ENCODE measurements at regions not wholly inside any gene's neighbourhood (a gene's known extent, or its start where the extent isn't known, plus 50 kb on each side); places are given as distances from the start of the nearest gene placed in this dataset.
"Not testable (repeated sequence)": the region's sequence is repeated elsewhere in the genome, so short reads cannot be mapped to it uniquely, and the experiment has no call there.

- Histone ChIP-seq H3K4me3 (ENCODE audit: low read depth, low read length) (no peak overlapping the region), H3K36me3 (ENCODE audit: control insufficient read depth in 2 of 2, insufficient read depth in 1 of 2, low read length in 2 of 2) (no peaks in the 10 kb centered on the region), H3K4me1 (ENCODE audit: control insufficient read depth, insufficient read depth, low read length) (no peaks in the 10 kb centered on the region), H3K9me3 (ENCODE audit: control insufficient read depth, insufficient read depth, low read depth, low read length) (no peaks in the 10 kb centered on the region), H3K27ac (ENCODE audit: extremely low read depth, low read depth, low read length) (no peak overlapping the region)
- ChIA-PET CTCF (interaction anchor here (0.6 kb wide), 1 partner anchor 854 kb away, joined by 3 read pairs; no protein-coding TSS in a partner anchor), POLR2A (no interaction called here)
- TF ChIP-seq ZNF223 (tag by site-specific recombination; IDR thresholded peaks at IDR 0.05) (no peak), TRIM28 (IDR thresholded peaks at IDR 0.05; ENCODE audit: borderline replicate concordance, low read length) (peak; percentile 77; the same call in 1 of the 2 replicates), SETDB1 (IDR thresholded peaks at IDR 0.05; ENCODE audit: insufficient read length, low read length) (peak; percentile 81), SP7 (tag by site-specific recombination; IDR thresholded peaks at IDR 0.05) (no peak), ZNF274 (IDR thresholded peaks at IDR 0.05; ENCODE audit: low read length) (no peak), ZNF274 (tag by site-specific recombination; IDR thresholded peaks at IDR 0.05; ENCODE audit: borderline replicate concordance) (no peak), ZNF23 (tag by site-specific recombination; IDR thresholded peaks at IDR 0.05; ENCODE audit: borderline replicate concordance) (no peak), PBX3 (CRISPR knock-in tag; IDR thresholded peaks at IDR 0.05) (no peak), ZNF670 (tag by site-specific recombination; IDR thresholded peaks at IDR 0.05; ENCODE audit: low read depth) (no peak), ZNF302 (tag by site-specific recombination; IDR thresholded peaks at IDR 0.05; ENCODE audit: low read depth) (no peak), ZNF280C (tag by site-specific recombination; IDR thresholded peaks at IDR 0.05) (no peak), ZNF585B (tag by site-specific recombination; IDR thresholded peaks at IDR 0.05) (peak; percentile 92)
These were observed 85.6 kb downstream of the OR13A1 start for GRCh38 chr10:45229823-45230222.

- POLR2A ChIA-PET, result not testable (repeated sequence)
These were observed 80.1 kb downstream of the OR13A1 start for GRCh38 chr10:45235260-45235769.

More at GRCh38 chr10:45235260-45235769, 80.1 kb downstream of the OR13A1 start:
- not testable (repeated sequence) for H3K9me3 ChIP-seq (ENCODE audit: control insufficient read depth, insufficient read depth, low read depth, low read length); H3K4me3 ChIP-seq (ENCODE audit: low read depth, low read length); H3K4me1 ChIP-seq (ENCODE audit: control insufficient read depth, insufficient read depth, low read length); H3K36me3 ChIP-seq (ENCODE audit: control insufficient read depth in 2 of 2, insufficient read depth in 1 of 2, low read length in 2 of 2); H3K27ac ChIP-seq (ENCODE audit: extremely low read depth, low read depth, low read length)
- CTCF ChIA-PET, result interaction anchor here (0.6 to 2.5 kb wide), 23 partner anchors 9 to 994 kb away, joined by 3 to 13 read pairs (median 4); no protein-coding TSS in a partner anchor
- peak; percentile 73; the same call in 1 of the 2 replicates for TF ChIP-seq SCRT1 (tag by site-specific recombination; IDR thresholded peaks at IDR 0.05; ENCODE audit: borderline replicate concordance)
- peak; percentile 51; the same call in 1 of the 2 replicates for TF ChIP-seq CTCF (tag by site-specific recombination; IDR thresholded peaks at IDR 0.05)
- 0 out of 2 replicates have a peak, but pooled peaks have one; percentile 21 for TF ChIP-seq SP7 (tag by site-specific recombination; IDR thresholded peaks at IDR 0.05)
- 0 out of 2 replicates have a peak, but pooled peaks have one; percentile 61 for TF ChIP-seq ZNF2 (tag by site-specific recombination; IDR thresholded peaks at IDR 0.05)
- peak; percentile 35; the same call in 1 of the 2 replicates for TF ChIP-seq GLIS1 (tag by site-specific recombination; IDR thresholded peaks at IDR 0.05)
- TF ChIP-seq ZNF654 (tag by site-specific recombination; IDR thresholded peaks at IDR 0.05; ENCODE audit: low read depth), result peak; percentile 82
- peak; percentile 53 for TF ChIP-seq ZIC2 (tag by site-specific recombination; IDR thresholded peaks at IDR 0.05)
- TF ChIP-seq FEZF1 (tag by site-specific recombination; IDR thresholded peaks at IDR 0.05), result peak; percentile 70
- peak; percentile 68 for TF ChIP-seq ZBTB8A (tag by site-specific recombination; IDR thresholded peaks at IDR 0.05)
- peak; percentile 93 for TF ChIP-seq SCRT2 (tag by site-specific recombination; IDR thresholded peaks at IDR 0.05)

Measured in HEK293 (cell line).